ENCODE measurements at regions not wholly inside any gene's neighbourhood (a gene's known extent, or its start where the extent isn't known, plus 50 kb on each side); places are given as distances from the start of the nearest gene placed in this dataset.
"Not testable (repeated sequence)": the region's sequence is repeated elsewhere in the genome, so short reads cannot be mapped to it uniquely, and the experiment has no call there.

- H3K27me3 Mint-ChIP-seq = no peaks in the 10 kb centered on the region
- H3K36me3 Mint-ChIP-seq (ENCODE audit: insufficient read depth) = no peaks in the 10 kb centered on the region
- DNase-seq (no peak), ATAC-seq (replicated peaks) (no peak)
- H3K4me1 Mint-ChIP-seq (ENCODE audit: low read depth in 2 of 2) = peaks cover 0 to 7% of the 10 kb centered on the region in 2 donors
- H3K27ac Mint-ChIP-seq = no peak overlapping the region
- peaks cover 0 to 5% of the 10 kb centered on the region in 2 donors for H3K9me3 Mint-ChIP-seq
- H3K4me3 Mint-ChIP-seq = no peak overlapping the region
Observed at GRCh38 chr1:228845101-228845500, 109.8 kb downstream of the RHOU start.

GRCh38 chr1:228846952-228847351 is 111.7 kb downstream of the RHOU start:
- DNase-seq = no peak
- Mint-ChIP-seq H3K4me3 (no peak overlapping the region), H3K36me3 (ENCODE audit: insufficient read depth) (no peaks in the 10 kb centered on the region), H3K9me3 (peaks cover 0 to 5% of the 10 kb centered on the region in 2 donors), H3K4me1 (ENCODE audit: low read depth in 2 of 2) (peaks cover 0 to 7% of the 10 kb centered on the region in 2 donors), H3K27me3 (no peaks in the 10 kb centered on the region), H3K27ac (no peak overlapping the region)
- no peak for ATAC-seq (replicated peaks)

- not testable (repeated sequence) for H3K27me3 Mint-ChIP-seq; DNase-seq; H3K9me3 Mint-ChIP-seq; H3K4me1 Mint-ChIP-seq (ENCODE audit: low read depth in 2 of 2); H3K36me3 Mint-ChIP-seq (ENCODE audit: insufficient read depth); H3K4me3 Mint-ChIP-seq; ATAC-seq (replicated peaks); H3K27ac Mint-ChIP-seq
Observed at GRCh38 chr1:228847451-228847850, 112.2 kb downstream of the RHOU start.

- no peaks in the 10 kb centered on the region for H3K36me3 Mint-ChIP-seq (ENCODE audit: insufficient read depth)
- H3K27me3 Mint-ChIP-seq = no peaks in the 10 kb centered on the region
- peaks cover 0 to 1% of the 10 kb centered on the region in 2 donors for H3K9me3 Mint-ChIP-seq
- ATAC-seq (replicated peaks) (no peak), DNase-seq (no peak)
- H3K27ac Mint-ChIP-seq = no peak overlapping the region
- H3K4me1 Mint-ChIP-seq (ENCODE audit: low read depth in 2 of 2) = peaks cover 0 to 5% of the 10 kb centered on the region in 2 donors
- no peak overlapping the region for H3K4me3 Mint-ChIP-seq
Observed at GRCh38 chr1:228848406-228848805, 113.1 kb downstream of the RHOU start.

GRCh38 chr1:228849011-228849541 is 113.8 kb downstream of the RHOU start:
- peaks cover 0 to 5% of the 10 kb centered on the region in 2 donors for H3K4me1 Mint-ChIP-seq (ENCODE audit: low read depth in 2 of 2)
- DNase-seq = no peak
- H3K9me3 Mint-ChIP-seq = peaks cover 0 to 1% of the 10 kb centered on the region in 2 donors
- H3K27ac Mint-ChIP-seq = no peak overlapping the region
- no peak overlapping the region for H3K4me3 Mint-ChIP-seq
- no peak for ATAC-seq (replicated peaks)
- no peaks in the 10 kb centered on the region for H3K27me3 Mint-ChIP-seq
- H3K36me3 Mint-ChIP-seq (ENCODE audit: insufficient read depth) = no peaks in the 10 kb centered on the region

GRCh38 chr1:228850141-228851100 is 115.1 kb downstream of the RHOU start:
- no peak overlapping the region for H3K4me3 Mint-ChIP-seq
- DNase-seq (no peak), ATAC-seq (replicated peaks) (no peak)
- no peaks in the 10 kb centered on the region for H3K9me3 Mint-ChIP-seq
- H3K4me1 Mint-ChIP-seq (ENCODE audit: low read depth in 2 of 2) = peaks cover 0 to 3% of the 10 kb centered on the region in 2 donors
- no peaks in the 10 kb centered on the region for H3K36me3 Mint-ChIP-seq (ENCODE audit: insufficient read depth)
- H3K27ac Mint-ChIP-seq = no peak overlapping the region
- no peaks in the 10 kb centered on the region for H3K27me3 Mint-ChIP-seq

GRCh38 chr1:228851193-228851592 is 115.9 kb downstream of the RHOU start:
- peaks cover 0 to 3% of the 10 kb centered on the region in 2 donors for H3K4me1 Mint-ChIP-seq (ENCODE audit: low read depth in 2 of 2)
- H3K36me3 Mint-ChIP-seq (ENCODE audit: insufficient read depth) = no peaks in the 10 kb centered on the region
- no peaks in the 10 kb centered on the region for H3K27me3 Mint-ChIP-seq
- H3K4me3 Mint-ChIP-seq = no peak overlapping the region
- no peak overlapping the region for H3K27ac Mint-ChIP-seq
- DNase-seq (no peak), ATAC-seq (replicated peaks) (no peak)
- peaks cover 0 to 2% of the 10 kb centered on the region in 2 donors for H3K9me3 Mint-ChIP-seq

GRCh38 chr1:228851618-228852017 is 116.3 kb downstream of the RHOU start:
- H3K36me3 Mint-ChIP-seq (ENCODE audit: insufficient read depth) = no peaks in the 10 kb centered on the region
- no peak overlapping the region for H3K4me3 Mint-ChIP-seq
- H3K27ac Mint-ChIP-seq = no peak overlapping the region
- H3K9me3 Mint-ChIP-seq = peaks cover 0 to 2% of the 10 kb centered on the region in 2 donors
- H3K4me1 Mint-ChIP-seq (ENCODE audit: low read depth in 2 of 2) = peaks cover 0 to 3% of the 10 kb centered on the region in 2 donors
- ATAC-seq (replicated peaks) = no peak
- H3K27me3 Mint-ChIP-seq = no peaks in the 10 kb centered on the region
- no peak for DNase-seq

- Mint-ChIP-seq H3K36me3 (ENCODE audit: insufficient read depth) (no peaks in the 10 kb centered on the region), H3K9me3 (peaks cover 0 to 2% of the 10 kb centered on the region in 2 donors), H3K27ac (no peak overlapping the region), H3K4me3 (no peak overlapping the region), H3K27me3 (no peaks in the 10 kb centered on the region), H3K4me1 (ENCODE audit: low read depth in 2 of 2) (peaks cover 0 to 3% of the 10 kb centered on the region in 2 donors)
- ATAC-seq (replicated peaks) (no peak), DNase-seq (no peak)
Observed at GRCh38 chr1:228852024-228852423, 116.7 kb downstream of the RHOU start.

- Mint-ChIP-seq H3K4me3 (no peak overlapping the region), H3K9me3 (peaks cover 0 to 2% of the 10 kb centered on the region in 2 donors), H3K36me3 (ENCODE audit: insufficient read depth) (no peaks in the 10 kb centered on the region), H3K27me3 (no peaks in the 10 kb centered on the region), H3K27ac (no peak overlapping the region), H3K4me1 (ENCODE audit: low read depth in 2 of 2) (peaks cover 0 to 3% of the 10 kb centered on the region in 2 donors)
- DNase-seq (no peak), ATAC-seq (replicated peaks) (no peak)
Observed at GRCh38 chr1:228852511-228853088, 117.3 kb downstream of the RHOU start.

GRCh38 chr1:228853191-228853590 is 117.9 kb downstream of the RHOU start:
- Mint-ChIP-seq H3K9me3 (peaks cover 0 to 2% of the 10 kb centered on the region in 2 donors), H3K36me3 (ENCODE audit: insufficient read depth) (no peaks in the 10 kb centered on the region), H3K4me1 (ENCODE audit: low read depth in 2 of 2) (peaks cover 0 to 3% of the 10 kb centered on the region in 2 donors), H3K4me3 (no peak overlapping the region), H3K27ac (no peak overlapping the region), H3K27me3 (no peaks in the 10 kb centered on the region)
- ATAC-seq (replicated peaks) (no peak), DNase-seq (no peak)

- ATAC-seq (replicated peaks) = no peak
Observed at GRCh38 chr1:228853637-228854036, 118.4 kb downstream of the RHOU start.

GRCh38 chr1:228854907-228855306 is 119.6 kb downstream of the RHOU start:
- Mint-ChIP-seq H3K4me3 (no peak overlapping the region), H3K36me3 (ENCODE audit: insufficient read depth) (no peaks in the 10 kb centered on the region), H3K27ac (no peak overlapping the region), H3K4me1 (ENCODE audit: low read depth in 2 of 2) (no peaks in the 10 kb centered on the region), H3K27me3 (peaks cover 6 to 9% of the 10 kb centered on the region in 2 donors), H3K9me3 (peaks cover 0 to 2% of the 10 kb centered on the region in 2 donors)
- ATAC-seq (replicated peaks) (no peak), DNase-seq (no peak)

More at GRCh38 chr1:228853637-228854036, 118.4 kb downstream of the RHOU start:
- H3K36me3 Mint-ChIP-seq (ENCODE audit: insufficient read depth) = no peaks in the 10 kb centered on the region
- H3K4me3 Mint-ChIP-seq = no peak overlapping the region
- H3K4me1 Mint-ChIP-seq (ENCODE audit: low read depth in 2 of 2) = no peaks in the 10 kb centered on the region
- DNase-seq = no peak
- H3K27me3 Mint-ChIP-seq = no peaks in the 10 kb centered on the region
- peaks cover 0 to 2% of the 10 kb centered on the region in 2 donors for H3K9me3 Mint-ChIP-seq
- H3K27ac Mint-ChIP-seq = no peak overlapping the region

Measured in effector memory CD8-positive, alpha-beta T cell (primary cell).